IPS-NIHi7 (cell line): ENCODE measurements at regions not wholly inside any gene's neighbourhood (a gene's known extent, or its start where the extent isn't known, plus 50 kb on each side); places are given as distances from the start of the nearest gene placed in this dataset.
"Not testable (repeated sequence)": the region's sequence is repeated elsewhere in the genome, so short reads cannot be mapped to it uniquely, and the experiment has no call there.

Experiments
- DNase-seq: peaks from one replicate; pipeline ENCODE4 v3.0.0; 2012; ENCODE audit warnings: mixed read lengths; ENCODE audit errors: extremely low spot score

DNA sequence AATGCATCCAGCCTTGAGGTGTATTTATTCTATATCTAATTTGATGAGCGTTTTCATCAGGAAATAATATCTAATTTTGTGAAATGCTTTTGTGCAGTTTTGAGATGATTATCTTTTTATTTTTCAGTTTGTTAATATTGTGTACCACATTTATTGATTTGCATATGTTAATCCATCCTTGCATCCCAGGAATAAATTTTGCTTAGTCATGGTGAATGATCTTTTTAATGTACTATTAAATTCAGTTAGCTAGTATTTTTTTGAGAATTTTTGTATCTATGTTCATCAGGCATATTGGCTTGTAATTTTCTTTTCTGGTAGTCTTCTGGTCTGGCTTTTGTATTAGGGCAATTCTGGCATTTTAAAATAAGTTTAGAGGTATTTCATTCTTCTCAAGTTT lies 697.5 kb upstream of the ADGRL4 start:
- no peak for DNase-seq

DNA sequence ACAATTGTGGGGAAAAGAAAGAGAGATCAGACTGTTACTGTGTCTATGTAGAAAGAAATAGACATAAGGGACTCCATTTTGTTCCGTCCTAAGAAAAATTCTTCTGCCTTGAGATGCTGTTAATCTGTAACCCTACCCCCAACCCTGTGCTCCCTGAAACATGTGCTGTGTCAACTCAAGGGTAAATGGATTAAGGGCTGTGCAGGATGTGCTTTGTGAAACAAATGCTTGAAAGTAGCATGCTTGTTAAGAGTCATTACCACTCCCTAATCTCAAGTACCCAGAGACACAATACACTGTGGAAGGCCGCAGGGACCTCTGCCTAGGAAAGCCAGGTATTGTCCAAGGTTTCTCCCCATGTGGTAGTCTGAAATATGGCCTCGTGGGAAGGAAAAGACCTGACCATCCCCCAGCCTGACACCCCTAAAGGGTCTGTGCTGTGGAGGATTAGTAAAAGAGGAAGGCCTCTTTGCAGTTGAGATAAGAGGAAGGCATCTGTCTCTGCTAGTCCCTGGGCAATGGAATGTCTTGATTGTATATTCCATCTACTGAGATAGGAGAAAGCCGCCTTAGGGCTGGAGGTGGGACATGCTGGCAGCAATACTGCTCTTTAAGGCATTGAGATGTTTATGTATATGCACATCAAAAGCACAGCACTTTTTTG lies 695.9 kb upstream of the ADGRL4 start:
- not testable (repeated sequence) for DNase-seq

- no peak for DNase-seq
Measured at GRCh38 chr1:79695138-79695537, 688.6 kb upstream of the ADGRL4 start.

GRCh38 chr1:79694241-79694640 lies 687.7 kb upstream of the ADGRL4 start:
- DNase-seq: no peak

- DNase-seq: no peak
Measured at GRCh38 chr1:79693441-79694114, 687.0 kb upstream of the ADGRL4 start.

- DNase-seq: no peak
Measured at GRCh38 chr1:79692519-79692918, 686.0 kb upstream of the ADGRL4 start.

DNA sequence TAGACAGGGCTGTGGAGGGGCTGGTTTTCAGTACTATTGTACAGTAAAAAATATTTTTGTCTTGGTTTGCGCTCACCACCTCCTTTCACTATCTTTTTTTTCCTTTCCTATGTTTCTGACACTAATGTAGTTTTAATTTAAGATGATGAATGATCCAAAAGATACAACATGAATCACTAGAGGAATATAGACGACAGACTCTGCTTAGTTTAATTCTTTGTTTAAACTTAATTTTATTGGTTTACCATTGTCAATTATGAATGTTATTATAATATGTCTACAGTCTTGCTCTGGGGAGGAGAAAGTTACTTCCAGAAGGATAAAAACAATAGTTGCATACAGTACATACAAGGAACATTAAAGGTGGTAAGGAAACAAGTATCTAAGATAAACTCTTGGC lies 682.4 kb upstream of the ADGRL4 start:
- no peak for DNase-seq

GRCh38 chr1:79683420-79683819 lies 676.9 kb upstream of the ADGRL4 start:
- DNase-seq: no peak

- no peak for DNase-seq
Measured at GRCh38 chr1:79682478-79682877, 675.9 kb upstream of the ADGRL4 start.

DNA sequence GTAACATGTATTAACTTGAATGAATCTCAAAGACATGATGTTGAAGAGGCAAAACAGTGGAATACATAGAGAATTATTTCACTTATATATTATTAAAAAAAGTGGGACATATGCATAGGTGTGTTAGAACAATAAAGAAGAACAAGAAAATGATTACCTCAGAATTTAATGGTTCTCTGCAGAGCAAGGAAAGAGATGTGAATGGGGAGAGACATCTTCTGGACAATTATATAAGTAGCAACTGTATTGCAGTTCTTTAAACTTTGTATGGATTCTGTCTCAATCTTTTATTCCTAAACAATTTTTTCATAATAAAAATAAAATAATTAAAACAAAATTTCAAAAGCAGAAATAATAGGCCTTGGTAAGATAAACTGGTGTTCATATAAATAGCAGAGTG lies 674.9 kb upstream of the ADGRL4 start:
- DNase-seq: no peak

DNA sequence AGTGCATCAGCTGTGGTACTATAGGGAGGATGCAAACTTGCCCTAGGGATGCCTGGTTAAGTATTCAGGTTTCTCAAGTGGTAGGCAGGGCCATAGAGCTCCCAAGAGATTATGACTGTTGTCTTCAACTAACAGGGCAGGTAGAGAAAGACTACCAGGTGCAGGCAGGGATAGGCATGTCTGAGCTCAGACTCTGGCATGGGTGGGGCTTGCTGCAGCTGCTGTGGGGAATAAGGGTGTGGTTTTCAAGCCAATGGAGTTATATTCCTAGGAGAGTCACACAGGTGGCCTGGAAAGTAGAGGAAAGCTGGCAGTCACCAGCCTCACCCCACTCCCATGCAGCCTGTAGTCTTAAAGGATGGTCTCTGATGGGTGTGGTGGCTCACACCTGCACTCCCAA lies 673.4 kb upstream of the ADGRL4 start:
- no peak for DNase-seq

GRCh38 chr1:79667848-79668696 lies 661.5 kb upstream of the ADGRL4 start:
- no peak for DNase-seq

DNA sequence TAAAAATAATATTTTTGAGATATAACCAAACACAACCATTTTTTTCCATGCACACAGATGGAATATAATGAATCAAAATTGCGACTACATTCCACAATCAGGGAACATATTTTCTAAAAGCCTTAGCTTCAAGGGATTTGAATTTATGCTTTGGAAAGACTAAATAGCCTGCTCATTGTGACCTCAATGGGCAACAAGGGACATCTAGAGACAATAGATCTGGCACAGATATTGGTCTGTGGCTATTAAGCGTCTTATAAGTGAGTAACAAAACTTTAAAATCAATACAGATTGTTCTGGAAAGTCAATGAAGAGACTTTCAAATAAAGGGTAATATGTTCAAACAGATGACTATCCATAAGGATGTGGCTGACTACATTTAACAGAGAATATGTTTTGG lies 660.6 kb upstream of the ADGRL4 start:
- no peak for DNase-seq

GRCh38 chr1:79663916-79664315 lies 657.4 kb upstream of the ADGRL4 start:
- peak; percentile 10 for DNase-seq

DNA sequence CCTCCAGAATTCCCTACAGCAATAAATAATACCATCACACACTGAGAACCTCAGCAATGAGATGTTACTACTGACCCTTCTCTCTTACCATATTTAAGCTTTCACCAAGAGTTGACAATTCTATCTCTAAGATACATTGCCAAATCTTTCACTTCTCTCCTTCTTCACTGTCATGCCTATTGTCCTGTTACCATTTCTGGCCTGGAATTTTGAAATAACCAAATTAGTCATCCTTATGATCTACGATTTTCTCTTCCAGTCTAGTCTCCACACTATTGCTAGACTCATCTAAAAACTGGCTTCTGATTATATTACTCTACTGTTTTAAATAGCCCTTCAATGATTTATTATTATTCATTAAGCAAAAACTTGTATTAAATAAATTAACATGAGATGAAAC lies 656.1 kb upstream of the ADGRL4 start:
- no peak for DNase-seq

- DNase-seq: no peak
Measured at GRCh38 chr1:79660129-79660528, 653.6 kb upstream of the ADGRL4 start.

GRCh38 chr1:79657951-79658658 lies 651.6 kb upstream of the ADGRL4 start:
- no peak for DNase-seq

- no peak for DNase-seq
Measured at GRCh38 chr1:79655876-79656275, 649.3 kb upstream of the ADGRL4 start.

DNA sequence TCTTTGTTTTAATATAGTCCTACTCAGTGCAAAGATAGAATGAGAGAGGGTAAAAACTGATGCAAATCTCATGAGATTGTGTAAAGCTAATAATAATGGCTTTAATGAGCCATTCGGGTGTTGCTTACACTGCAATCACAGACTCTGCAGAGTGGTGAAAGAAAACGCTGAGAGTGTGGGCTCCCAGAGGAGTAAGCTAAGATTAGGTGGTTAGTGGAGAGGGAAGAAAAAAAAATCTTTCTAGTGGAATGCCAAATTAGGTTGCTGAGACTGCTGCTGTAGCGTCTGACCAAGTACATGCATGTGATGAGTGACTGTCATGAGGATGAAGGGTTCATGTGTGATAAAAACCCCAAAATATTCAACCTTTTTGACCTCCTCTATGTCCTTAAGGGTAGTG lies 645.9 kb upstream of the ADGRL4 start:
- DNase-seq: no peak

DNA sequence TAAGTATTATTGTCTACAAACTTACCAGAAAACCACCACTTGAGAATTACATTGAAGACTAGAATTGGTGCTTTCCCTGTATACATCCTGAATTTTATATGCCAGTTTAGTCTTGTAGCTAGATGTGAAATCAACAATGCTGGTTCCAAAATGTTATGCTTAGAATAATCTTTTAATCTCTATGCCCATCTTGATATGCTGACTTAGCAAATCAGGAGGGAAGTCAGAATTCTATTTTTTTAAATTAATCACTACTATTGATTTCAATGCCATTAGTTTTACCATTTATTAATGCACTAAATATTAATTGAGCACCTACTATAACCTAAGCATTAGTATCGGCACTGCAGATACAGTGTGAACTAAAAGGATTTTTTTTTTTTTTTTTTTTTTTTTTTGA lies 641.6 kb upstream of the ADGRL4 start:
- no peak for DNase-seq

DNA sequence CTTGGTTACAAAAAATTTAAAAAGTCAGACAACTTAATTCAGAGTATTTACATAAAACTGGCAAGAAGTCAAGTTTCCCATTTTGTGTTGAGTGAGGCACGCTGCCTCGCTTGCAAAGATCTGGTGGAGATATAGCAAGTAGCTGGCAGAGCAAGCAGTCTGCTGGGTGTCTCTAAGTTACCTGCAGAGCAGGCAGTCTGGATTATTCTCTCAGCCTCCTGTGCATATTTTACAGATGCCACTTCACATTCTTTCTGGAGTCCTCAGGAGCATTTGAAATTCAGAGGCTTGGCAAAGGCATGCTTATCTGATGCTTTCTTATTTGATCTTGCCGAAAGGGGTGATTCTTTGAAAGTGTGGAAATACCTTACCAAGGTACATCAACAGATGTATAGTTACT lies 640.4 kb upstream of the ADGRL4 start:
- peak; percentile 26 for DNase-seq

DNA sequence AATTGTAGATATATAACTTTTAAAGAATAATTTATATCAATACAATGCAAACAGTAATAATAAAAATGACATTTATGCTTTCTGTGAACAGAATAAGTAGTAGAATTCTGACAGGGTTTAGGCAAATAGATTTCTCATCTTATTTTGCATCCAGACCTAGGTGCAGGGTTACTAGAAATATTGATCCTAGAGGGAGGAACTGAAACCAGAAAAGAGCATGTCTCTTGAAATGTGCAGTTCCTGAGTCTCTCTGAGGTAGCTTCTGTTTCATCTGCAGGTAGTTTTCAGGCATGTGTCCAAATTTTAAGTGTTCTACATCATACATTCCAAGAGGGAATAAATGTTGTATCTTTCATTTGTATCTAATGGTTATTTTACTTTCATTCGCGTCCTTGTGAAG lies 631.9 kb upstream of the ADGRL4 start:
- DNase-seq: no peak
